BLaER1 treated with 17β-estradiol and CSF1 and Interleukin-3, amounts not matched to agents 10 nM and 100 nM (cell line): ENCODE measurements at regions not wholly inside any gene's neighbourhood (a gene's known extent, or its start where the extent isn't known, plus 50 kb on each side); places are given as distances from the start of the nearest gene placed in this dataset.
"Not testable (repeated sequence)": the region's sequence is repeated elsewhere in the genome, so short reads cannot be mapped to it uniquely, and the experiment has no call there.

Experiments used
- H3K27ac ChIP-seq, 11 experiments: shearing (Covaris generic); formaldehyde crosslinking; 2 replicates each; pipeline ENCODE4 v1.8.1; 2022
- H3K27me3 ChIP-seq, 11 experiments: shearing (Covaris generic); formaldehyde crosslinking; 2 replicates each; pipeline ENCODE4 v1.8.1; 2022
- H3K36me3 ChIP-seq, 11 experiments: shearing (Covaris generic); formaldehyde crosslinking; 2 replicates each; pipeline ENCODE4 v1.8.1; 2022
- H3K4me1 ChIP-seq, 10 experiments: shearing (Covaris generic); formaldehyde crosslinking; 2 replicates each; pipeline ENCODE4 v1.8.1; 2022
- H3K4me2 ChIP-seq, 11 experiments: shearing (Covaris generic); formaldehyde crosslinking; 2 replicates each; pipeline ENCODE4 v1.8.1; 2022
- H3K4me3 ChIP-seq, 10 experiments: shearing (Covaris generic); formaldehyde crosslinking; 2 replicates each; pipeline ENCODE4 v1.8.1; 2022
- H3K9ac ChIP-seq, 11 experiments: shearing (Covaris generic); formaldehyde crosslinking; 2 replicates each; pipeline ENCODE4 v1.8.1; 2022
- H3K9me3 ChIP-seq, 11 experiments: shearing (Covaris generic); formaldehyde crosslinking; replicated peaks in 1 of 11; 2 replicates each; pipeline ENCODE4 v1.8.1; 2022
- H4K20me1 ChIP-seq, 11 experiments: shearing (Covaris generic); formaldehyde crosslinking; 2 replicates each; pipeline ENCODE4 v1.8.1; 2022
- Cebpa-rat ChIP-seq, 11 experiments: shearing (Covaris generic); IDR thresholded peaks; 2 replicates each; pipeline ENCODE4 v1.8.1; 2022

GRCh38 chr4:181007751-181008150 is 1235.5 kb upstream of the TENM3 start:
- H3K9ac ChIP-seq, result no peak overlapping the region
- H3K36me3 ChIP-seq, result no peaks in the 10 kb centered on the region
- TF ChIP-seq Cebpa-rat (IDR thresholded peaks at IDR 0.05), result no peak
- no peak overlapping the region for H3K4me3 ChIP-seq
- H3K27me3 ChIP-seq, result no peaks in the 10 kb centered on the region
- no peaks in the 10 kb centered on the region for H4K20me1 ChIP-seq
- no peak overlapping the region for H3K4me2 ChIP-seq
- H3K27ac ChIP-seq, result no peak overlapping the region
- H3K9me3 ChIP-seq, result no peaks in the 10 kb centered on the region
- peaks cover 0 to 8% (median 0%) of the 10 kb centered on the region in 10 experiments; a peak in 3 of 20 replicates for H3K4me1 ChIP-seq

- H3K9ac ChIP-seq, result no peak overlapping the region
- no peaks in the 10 kb centered on the region for H4K20me1 ChIP-seq
- H3K9me3 ChIP-seq, result no peaks in the 10 kb centered on the region
- TF ChIP-seq Cebpa-rat (IDR thresholded peaks at IDR 0.05), result no peak
- no peaks in the 10 kb centered on the region for H3K27me3 ChIP-seq
- no peak overlapping the region for H3K4me3 ChIP-seq
- H3K36me3 ChIP-seq, result no peaks in the 10 kb centered on the region
- H3K27ac ChIP-seq, result no peak overlapping the region
- peaks cover 0 to 8% (median 0%) of the 10 kb centered on the region in 10 experiments; a peak in 3 of 20 replicates for H3K4me1 ChIP-seq
- H3K4me2 ChIP-seq, result no peak overlapping the region
Observed at GRCh38 chr4:181008164-181008563, 1235.0 kb upstream of the TENM3 start.

GRCh38 chr4:181013162-181013561 is 1230.0 kb upstream of the TENM3 start:
- Histone ChIP-seq H3K27ac (no peak overlapping the region), H3K27me3 (no peaks in the 10 kb centered on the region), H3K4me3 (no peak overlapping the region), H4K20me1 (no peaks in the 10 kb centered on the region), H3K36me3 (no peaks in the 10 kb centered on the region), H3K9ac (no peak overlapping the region), H3K4me2 (no peak overlapping the region), H3K9me3 (peaks cover 0 to 11% (median 5%) of the 10 kb centered on the region in 11 experiments; a peak in 9 of 22 replicates), H3K4me1 (no peaks in the 10 kb centered on the region)
- no peak for TF ChIP-seq Cebpa-rat (IDR thresholded peaks at IDR 0.05)

DNA sequence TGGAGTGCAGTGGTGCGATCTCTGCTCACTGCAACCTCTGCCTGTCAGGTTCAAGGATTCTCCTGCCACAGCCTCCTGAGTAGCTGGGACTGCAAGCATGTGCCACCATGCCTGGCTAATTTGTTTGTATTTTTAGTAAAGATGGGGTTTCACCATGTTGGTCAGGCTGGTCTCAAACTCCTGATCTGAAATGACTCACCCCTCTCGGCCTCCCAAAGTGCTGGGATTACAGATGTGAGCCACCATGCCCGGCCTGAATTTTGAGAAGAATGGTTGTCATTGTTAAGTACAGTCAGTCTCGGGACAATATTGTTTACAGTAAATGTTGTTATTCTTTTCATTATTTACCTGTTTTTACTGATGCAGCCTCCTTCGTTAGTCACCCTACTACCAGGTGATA is 1226.2 kb upstream of the TENM3 start:
- Histone ChIP-seq H3K36me3 (no peaks in the 10 kb centered on the region), H3K27ac (no peak overlapping the region), H3K27me3 (no peaks in the 10 kb centered on the region), H3K9me3 (peaks cover 0 to 11% (median 5%) of the 10 kb centered on the region in 11 experiments; a peak in 10 of 22 replicates), H3K4me2 (no peak overlapping the region), H3K9ac (no peak overlapping the region), H3K4me1 (no peaks in the 10 kb centered on the region), H3K4me3 (no peak overlapping the region), H4K20me1 (no peaks in the 10 kb centered on the region)
- TF ChIP-seq Cebpa-rat (IDR thresholded peaks at IDR 0.05), result no peak

- TF ChIP-seq Cebpa-rat (IDR thresholded peaks at IDR 0.05), result no peak
- H3K36me3 ChIP-seq, result no peaks in the 10 kb centered on the region
- no peak overlapping the region for H3K4me2 ChIP-seq
- no peaks in the 10 kb centered on the region for H4K20me1 ChIP-seq
- no peaks in the 10 kb centered on the region for H3K4me1 ChIP-seq
- H3K9ac ChIP-seq, result no peak overlapping the region
- peaks cover 0 to 11% (median 5%) of the 10 kb centered on the region in 11 experiments; a peak in 10 of 22 replicates for H3K9me3 ChIP-seq
- H3K27me3 ChIP-seq, result no peaks in the 10 kb centered on the region
- H3K27ac ChIP-seq, result no peak overlapping the region
- no peak overlapping the region for H3K4me3 ChIP-seq
Observed at GRCh38 chr4:181018472-181018871, 1224.7 kb upstream of the TENM3 start.

DNA sequence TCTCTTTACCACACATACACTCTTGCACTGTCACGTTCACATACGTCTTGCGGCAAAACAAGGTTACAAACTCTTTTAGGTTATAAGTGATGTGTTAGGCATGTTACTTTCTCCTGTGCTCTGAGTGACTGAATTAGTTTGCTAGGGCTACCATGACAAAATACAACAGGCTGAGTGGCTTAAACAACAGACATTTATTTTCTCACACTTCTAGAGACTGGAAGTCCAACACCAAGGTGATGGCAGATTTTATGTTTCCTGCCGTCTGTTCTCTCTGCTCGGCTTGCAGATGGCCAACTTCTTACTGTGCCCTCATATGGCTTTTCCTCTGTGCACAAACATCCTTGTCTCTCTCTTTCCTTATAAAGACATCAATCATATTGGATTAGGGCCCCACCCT is 1224.3 kb upstream of the TENM3 start:
- TF ChIP-seq Cebpa-rat (IDR thresholded peaks at IDR 0.05), result no peak
- no peak overlapping the region for H3K27ac ChIP-seq
- H3K4me2 ChIP-seq, result no peak overlapping the region
- no peak overlapping the region for H3K9ac ChIP-seq
- H3K9me3 ChIP-seq, result peaks cover 0 to 8% (median 4%) of the 10 kb centered on the region in 11 experiments; a peak in 10 of 22 replicates
- H3K36me3 ChIP-seq, result no peaks in the 10 kb centered on the region
- no peak overlapping the region for H3K4me3 ChIP-seq
- H3K27me3 ChIP-seq, result no peaks in the 10 kb centered on the region
- H3K4me1 ChIP-seq, result no peaks in the 10 kb centered on the region
- H4K20me1 ChIP-seq, result no peaks in the 10 kb centered on the region

DNA sequence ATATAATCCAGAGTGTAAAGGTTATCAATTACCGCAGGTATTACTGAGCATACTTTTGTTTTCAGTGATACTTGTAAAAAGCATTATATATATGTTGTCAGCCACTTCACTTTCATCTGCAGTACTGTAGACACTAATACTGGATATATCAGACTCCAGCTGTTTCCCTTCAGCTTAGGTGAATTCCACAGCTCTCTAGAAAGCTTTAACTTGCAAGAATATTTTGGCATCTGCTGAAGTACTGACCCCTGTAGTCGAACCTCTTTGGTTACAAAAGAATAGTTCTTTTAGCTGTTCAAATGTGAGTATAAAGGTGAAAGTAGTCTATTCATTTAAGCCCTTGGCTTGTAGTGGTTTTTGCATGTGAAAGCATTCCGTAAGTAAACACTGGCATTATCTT is 1222.7 kb upstream of the TENM3 start:
- TF ChIP-seq Cebpa-rat (IDR thresholded peaks at IDR 0.05), result no peak
- Histone ChIP-seq H3K36me3 (no peaks in the 10 kb centered on the region), H3K4me2 (no peak overlapping the region), H3K27me3 (no peaks in the 10 kb centered on the region), H3K9me3 (peaks cover 0 to 3% (median 0%) of the 10 kb centered on the region in 11 experiments; a peak in 1 of 22 replicates), H3K27ac (no peak overlapping the region), H3K9ac (no peak overlapping the region), H4K20me1 (no peaks in the 10 kb centered on the region), H3K4me1 (no peaks in the 10 kb centered on the region), H3K4me3 (no peak overlapping the region)

DNA sequence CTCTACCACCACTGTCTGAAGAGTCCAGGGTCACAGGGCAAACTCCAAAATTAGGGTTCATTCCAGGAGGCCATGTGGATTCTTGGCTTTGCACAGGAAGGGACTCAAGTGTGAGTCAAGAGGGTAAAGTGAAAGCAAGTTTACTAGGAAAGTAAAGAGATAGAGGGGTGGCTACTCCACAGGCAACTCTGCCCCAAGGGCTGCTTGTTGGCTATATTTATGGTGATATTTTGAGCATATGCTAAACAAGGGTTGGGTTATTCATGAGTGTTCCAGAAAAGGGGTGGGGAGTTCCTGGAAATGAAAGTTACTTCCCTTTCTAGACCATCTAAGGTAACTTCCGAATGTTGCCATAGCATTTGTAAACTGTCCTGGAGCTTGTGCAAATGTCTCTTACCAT is 1222.0 kb upstream of the TENM3 start:
- Histone ChIP-seq H3K4me2 (0 out of 22 replicates have a peak overlapping the region, but pooled peaks of 1 of the 11 experiments have one; percentile 7), H3K4me3 (no peak overlapping the region), H3K9me3 (peaks cover 0 to 3% (median 0%) of the 10 kb centered on the region in 11 experiments; a peak in 1 of 22 replicates), H4K20me1 (no peaks in the 10 kb centered on the region), H3K36me3 (no peaks in the 10 kb centered on the region), H3K27me3 (no peaks in the 10 kb centered on the region), H3K27ac (no peak overlapping the region), H3K4me1 (no peaks in the 10 kb centered on the region), H3K9ac (no peak overlapping the region)
- no peak for TF ChIP-seq Cebpa-rat (IDR thresholded peaks at IDR 0.05)

- not testable (repeated sequence) for H3K27me3 ChIP-seq, H3K9ac ChIP-seq, H3K4me2 ChIP-seq, H4K20me1 ChIP-seq, H3K36me3 ChIP-seq, H3K9me3 ChIP-seq, H3K27ac ChIP-seq, H3K4me1 ChIP-seq, H3K4me3 ChIP-seq
Observed at GRCh38 chr4:181030135-181030921, 1212.9 kb upstream of the TENM3 start.

DNA sequence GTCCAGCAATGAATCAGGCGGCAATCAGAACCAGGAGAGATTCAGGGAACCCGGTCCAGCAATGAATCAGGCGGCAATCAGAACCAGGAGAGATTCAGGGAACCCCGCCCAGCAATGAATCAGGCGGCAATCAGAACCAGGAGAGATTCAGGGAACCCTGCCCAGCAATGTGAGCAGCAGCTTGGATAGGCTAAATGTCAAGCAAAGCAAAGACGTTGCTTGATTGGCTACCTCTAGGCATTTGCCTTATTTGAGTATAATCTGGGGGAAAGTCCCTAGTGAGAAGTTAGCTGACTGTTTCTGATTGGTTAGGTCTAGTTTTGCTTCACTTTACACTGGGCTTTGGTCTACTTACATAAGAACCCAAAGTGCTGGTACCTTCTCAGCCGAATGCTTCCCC is 1212.2 kb upstream of the TENM3 start:
- Histone ChIP-seq H3K4me1 (no peaks in the 10 kb centered on the region), H3K27me3 (no peaks in the 10 kb centered on the region), H3K27ac (no peak overlapping the region), H4K20me1 (no peaks in the 10 kb centered on the region), H3K9ac (no peak overlapping the region), H3K36me3 (no peaks in the 10 kb centered on the region), H3K4me3 (no peak overlapping the region), H3K9me3 (no peaks in the 10 kb centered on the region), H3K4me2 (no peak overlapping the region)
- no peak for TF ChIP-seq Cebpa-rat (IDR thresholded peaks at IDR 0.05)
